Endothelial cell of umbilical vein (primary cell): ENCODE measurements at regions not wholly inside any gene's neighbourhood (a gene's known extent, or its start where the extent isn't known, plus 50 kb on each side); places are given as distances from the start of the nearest gene placed in this dataset.

Source experiments
- BruUV-seq: library from RNA; stranded (reverse); fragments of 400-500 nt; replicated peaks from 2 replicates; lab custom pipeline; 2021; lab: Mats Ljungman, UMichigan
- CTCF ChIA-PET: fragments of 300-600, 350-600 bp; sonication (Branson Sonifier 250); formaldehyde crosslinking; loops from one replicate; lab custom pipeline; 2021; ENCODE audit warnings: antibody characterized with exemption, inconsistent platforms; lab: Charles Lee
- POLR2A ChIA-PET: fragments of 300-600, 350-600 bp; sonication (Branson Sonifier 250); formaldehyde crosslinking; loops from one replicate; lab custom pipeline; 2021; ENCODE audit warnings: antibody characterized with exemption, inconsistent platforms; lab: Charles Lee
- DNase-seq: peaks from one replicate; pipeline ENCODE4 v3.0.0-alpha.2; 2011; ENCODE audit warnings: low read depth, low spot score
- FAIRE-seq: peaks from 2 replicates; lab custom pipeline; 2011; peaks lifted over from hg19 to GRCh38; lab: Jason Lieb, UNC
- H2AFZ ChIP-seq: 2 replicates; pipeline ENCODE4 v1.6.0; 2012; ENCODE audit warnings: low read depth, low read length, control low read depth, inconsistent platforms
- H3K27ac ChIP-seq: 2 replicates; pipeline ENCODE4 v1.5.1; 2011; ENCODE audit warnings: low read depth, mild to moderate bottlenecking, control low read depth, low read length, moderate library complexity; ENCODE audit not compliant: insufficient read depth
- H3K27me3 ChIP-seq, 2 experiments: 2 replicates each; pipeline versions ENCODE4 v1.6.0 to v1.6.1; 2011; ENCODE audit warnings: low read length in 2 of 2, mixed read lengths in 1 of 2; ENCODE audit not compliant: control insufficient read depth in 2 of 2, insufficient read depth in 2 of 2
- H3K36me3 ChIP-seq, 2 experiments: 2 replicates in 1 of 2; 3 replicates in 1 of 2; pipeline ENCODE4 v1.5.1; 2011; ENCODE audit warnings: low read length in 2 of 2, mild to moderate bottlenecking in 1 of 2, moderate library complexity in 1 of 2; ENCODE audit not compliant: control insufficient read depth in 2 of 2, insufficient read depth in 2 of 2; ENCODE audit errors: extremely low read depth in 1 of 2
- H3K4me1 ChIP-seq: 3 replicates; pipeline ENCODE4 v1.5.1; 2011; ENCODE audit warnings: mild to moderate bottlenecking, low read length; ENCODE audit not compliant: control insufficient read depth, insufficient read depth; ENCODE audit errors: extremely low read depth
- H3K4me2 ChIP-seq: 2 replicates; pipeline ENCODE4 v1.6.1; 2011; ENCODE audit warnings: low read length, control low read depth, mixed read lengths; ENCODE audit not compliant: insufficient read depth
- H3K4me3 ChIP-seq, 3 experiments: fragments of 200-600 bp in 1 of 3; sonication (generic), shearing (Covaris generic) in 1 of 3; replicated peaks in 1 of 3; 2 replicates each; pipeline ENCODE4 v1.5.1; 2011 to 2016; ENCODE audit warnings: control low read depth in 3 of 3, low read length in 3 of 3, mild to moderate bottlenecking in 2 of 3, inconsistent platforms in 1 of 3, low read depth in 1 of 3, moderate library complexity in 1 of 3; ENCODE audit not compliant: insufficient read depth in 1 of 3
- H3K79me2 ChIP-seq: 2 replicates; pipeline ENCODE4 v1.6.0; 2012; ENCODE audit warnings: low read length, inconsistent platforms; ENCODE audit not compliant: control insufficient read depth, insufficient read depth
- H3K9ac ChIP-seq: replicated peaks from 2 replicates; pipeline ENCODE3; 2011; ENCODE audit warnings: low read length, control low read depth; ENCODE audit not compliant: insufficient read depth; ENCODE audit errors: extremely low read depth
- H3K9me1 ChIP-seq: replicated peaks from 3 replicates; pipeline ENCODE4 v1.6.0; 2011; ENCODE audit warnings: mild to moderate bottlenecking, low read length; ENCODE audit not compliant: control insufficient read depth, insufficient read depth; ENCODE audit errors: extremely low read depth
- H3K9me3 ChIP-seq: replicated peaks from 2 replicates; pipeline ENCODE4 v1.5.1; 2012; ENCODE audit warnings: low read length, inconsistent platforms; ENCODE audit not compliant: control insufficient read depth, insufficient read depth
- H4K20me1 ChIP-seq: replicated peaks from 2 replicates; pipeline ENCODE3; 2011; ENCODE audit warnings: mild to moderate bottlenecking, low read length; ENCODE audit not compliant: control insufficient read depth, insufficient read depth; ENCODE audit errors: extremely low read depth
- CTCF ChIP-seq, 2 donors: IDR thresholded peaks; 1 replicate in 1 of 2; 2 replicates in 1 of 2; pipeline ENCODE4 v1.5.1; 2011; ENCODE audit warnings: low read length in 2 of 2, mild to moderate bottlenecking in 2 of 2, moderate library complexity in 2 of 2, control low read depth in 1 of 2, inconsistent platforms in 1 of 2, low read depth in 1 of 2; ENCODE audit not compliant: insufficient read depth in 1 of 2; ENCODE audit errors: extremely low read depth in 1 of 2
- EZH2 ChIP-seq: IDR thresholded peaks from 2 replicates; pipeline ENCODE4 v1.6.1; 2012; ENCODE audit warnings: borderline replicate concordance, low read depth, mild to moderate bottlenecking, moderate library complexity, low read length, inconsistent platforms; ENCODE audit not compliant: severe bottlenecking
- FOS ChIP-seq: IDR thresholded peaks from 2 replicates; pipeline ENCODE4 v1.6.1; 2011; ENCODE audit warnings: mild to moderate bottlenecking, low read length, moderate library complexity, borderline replicate concordance; ENCODE audit not compliant: insufficient read depth
- GATA2 ChIP-seq: IDR thresholded peaks from 2 replicates; pipeline ENCODE4 v1.7.0; 2011; ENCODE audit warnings: low read depth, mild to moderate bottlenecking, moderate library complexity, mixed read lengths, low read length; ENCODE audit not compliant: insufficient read length, insufficient read depth
- JUN ChIP-seq: IDR thresholded peaks from 2 replicates; pipeline ENCODE4 v1.6.1; 2011; ENCODE audit warnings: borderline replicate concordance, low read depth; ENCODE audit not compliant: insufficient read length, insufficient read depth
- MAX ChIP-seq: IDR thresholded peaks from 2 replicates; pipeline ENCODE4 v1.6.1; 2011; ENCODE audit not compliant: insufficient read depth, insufficient read length
- MYC ChIP-seq: IDR thresholded peaks from one replicate; pipeline ENCODE4 v1.6.1; 2011; ENCODE audit warnings: mild to moderate bottlenecking, low read depth, low read length
- POLR2A ChIP-seq: IDR thresholded peaks from 2 replicates; pipeline ENCODE4 v1.6.1; 2012; ENCODE audit warnings: low read depth, mild to moderate bottlenecking, control low read depth, low read length
- POLR2AphosphoS5 ChIP-seq: IDR thresholded peaks from 2 replicates; pipeline ENCODE4 v1.6.1; 2012; ENCODE audit warnings: low read depth, mild to moderate bottlenecking, control low read depth, low read length, moderate library complexity; ENCODE audit not compliant: insufficient read depth
- dilution Hi-C: fragments of 300-500 bp; cut with MboI; formaldehyde crosslinking; loops from one replicate; pipeline ENCODE4 v1.15.0; 2019; ENCODE audit warnings: low sequenced_read_pairs; ENCODE audit not compliant: extremely low pct_ligation_motif_present
- intact Hi-C: fragments of 100-400 bp; cut with micrococcal nuclease; formaldehyde crosslinking; loops from one replicate; pipeline ENCODE4 v1.10.0; 2022

DNA sequence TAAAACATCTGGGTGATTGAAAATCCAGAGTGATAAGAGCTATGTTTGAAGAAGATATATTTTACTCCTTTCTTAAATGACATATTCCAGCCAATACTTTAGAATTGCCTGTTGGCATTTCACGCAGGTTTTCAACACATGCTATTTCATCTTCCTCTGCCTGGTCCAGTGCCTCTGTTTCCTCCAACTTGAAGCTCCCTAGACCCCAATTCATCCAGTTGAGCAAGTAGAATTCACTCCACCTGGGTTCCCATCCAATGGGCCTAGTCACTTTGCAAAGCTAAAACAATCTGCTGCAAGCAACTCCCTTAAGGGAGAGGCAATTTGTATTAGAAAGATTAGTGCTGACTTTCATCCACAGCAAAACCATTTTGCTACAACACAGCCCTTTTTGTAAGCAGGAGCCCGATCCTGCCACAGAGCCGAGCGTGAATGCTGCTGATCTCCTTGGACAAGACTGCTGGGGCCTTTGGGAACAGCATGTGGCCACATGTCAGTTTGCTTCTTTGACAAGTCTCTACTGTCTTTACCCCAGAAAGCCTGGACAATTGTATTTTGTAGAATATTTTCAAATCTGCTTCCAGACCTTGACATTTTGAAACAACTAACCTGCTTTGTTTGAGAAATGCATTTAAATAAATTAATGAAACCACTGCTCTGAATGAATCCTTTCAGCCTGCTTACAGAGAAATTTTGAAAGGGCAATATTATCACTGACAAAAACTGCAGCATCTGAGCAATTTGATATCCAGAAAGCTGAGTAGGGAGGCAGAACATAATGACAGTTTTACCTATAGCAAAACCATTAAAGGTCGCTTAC lies 259.1 kb downstream of the TDRD15 start:
- Histone ChIP-seq H4K20me1 (no peaks in the 10 kb centered on the region), H2AFZ (no peak overlapping the region), H3K9me1 (no peaks in the 10 kb centered on the region), H3K27ac (no peak overlapping the region), H3K9me3 (peaks cover 2% of the 10 kb centered on the region), H3K9ac (no peak overlapping the region), H3K4me3 (no peak overlapping the region), H3K36me3 (no peaks in the 10 kb centered on the region), H3K4me1 (no peaks in the 10 kb centered on the region), H3K27me3 (no peaks in the 10 kb centered on the region), H3K79me2 (no peaks in the 10 kb centered on the region), H3K4me2 (no peak overlapping the region)
- ChIA-PET POLR2A (no interaction called here), CTCF (no interaction called here)
- FAIRE-seq (no peak), DNase-seq (no peak)
- intact Hi-C loops = no loop called here
- no peak for TF ChIP-seq POLR2AphosphoS5
- TF ChIP-seq GATA2 = no peak
- TF ChIP-seq POLR2A = no peak
- TF ChIP-seq MAX = no peak
- no TSS peak for BruUV-seq
- dilution Hi-C loops = no loop called here

GRCh38 chr2:21386666-21387065 lies 262.9 kb downstream of the TDRD15 start:
- POLR2A ChIA-PET = no interaction called here
- no peak overlapping the region for H3K4me2 ChIP-seq
- no peaks in the 10 kb centered on the region for H3K9me1 ChIP-seq
- BruUV-seq = no TSS peak
- H3K9ac ChIP-seq = no peak overlapping the region
- CTCF ChIA-PET = no interaction called here
- TF ChIP-seq MAX (no peak), GATA2 (no peak), POLR2AphosphoS5 (no peak), CTCF (IDR thresholded peaks at IDR 0.05; ENCODE audit: extremely low read depth in 1 of 2, insufficient read depth in 1 of 2, low read depth in 1 of 2, low read length in 2 of 2) (no peak), FOS (no peak), EZH2 (no peak), POLR2A (no peak), JUN (no peak), MYC (no peak)
- H3K79me2 ChIP-seq = no peaks in the 10 kb centered on the region
- dilution Hi-C loops (no loop called here), intact Hi-C loops (no loop called here)
- no peaks in the 10 kb centered on the region for H3K36me3 ChIP-seq
- H3K27me3 ChIP-seq = no peaks in the 10 kb centered on the region
- H3K4me3 ChIP-seq = no peak overlapping the region
- FAIRE-seq = no peak
- no peak overlapping the region for H2AFZ ChIP-seq
- H4K20me1 ChIP-seq = no peaks in the 10 kb centered on the region
- H3K9me3 ChIP-seq = peaks cover 4% of the 10 kb centered on the region
- DNase-seq = no peak
- no peak overlapping the region for H3K27ac ChIP-seq
- no peaks in the 10 kb centered on the region for H3K4me1 ChIP-seq
